OCI-LY7 (cell line): ENCODE measurements at regions not wholly inside any gene's neighbourhood (a gene's known extent, or its start where the extent isn't known, plus 50 kb on each side); places are given as distances from the start of the nearest gene placed in this dataset.

Experiments
- BruUV-seq: library from RNA; stranded (reverse); fragments of 400-500 nt; replicated peaks from 2 replicates; lab custom pipeline; 2021; lab: Mats Ljungman, UMichigan
- CTCF ChIA-PET: fragments of 300-600 bp; sonication (Branson Sonifier 250); formaldehyde crosslinking; loops from one replicate; lab custom pipeline; 2022; ENCODE audit warnings: antibody characterized with exemption; ENCODE audit not compliant: unreplicated experiment; lab: Charles Lee
- POLR2A ChIA-PET: fragments of 300-600 bp; sonication (Branson Sonifier 250); formaldehyde crosslinking; loops from one replicate; lab custom pipeline; 2022; ENCODE audit warnings: antibody characterized with exemption; lab: Charles Lee
- DNase-seq: peaks from one replicate; pipeline ENCODE4 v3.0.0-alpha.2; 2015; ENCODE audit warnings: low spot score
- H2AFZ ChIP-seq: fragments of 200-600 bp; sonication (generic), shearing (Covaris generic); 2 replicates; pipeline ENCODE4 v1.6.1; 2014; ENCODE audit warnings: mild to moderate bottlenecking, antibody characterized with exemption, low read length, moderate library complexity
- H3K27ac ChIP-seq: fragments of 200-600 bp; sonication (generic); 2 replicates; pipeline ENCODE4 v1.5.1; 2014; ENCODE audit warnings: mixed run types, low read depth, mild to moderate bottlenecking, moderate library complexity, low read length, inconsistent platforms; ENCODE audit not compliant: poor library complexity, severe bottlenecking
- H3K36me3 ChIP-seq: fragments of 200-600 bp; sonication (generic); 2 replicates; pipeline ENCODE4 v1.6.1; 2014; ENCODE audit warnings: mild to moderate bottlenecking, antibody characterized with exemption, low read length, moderate library complexity, mixed read lengths; ENCODE audit not compliant: insufficient read depth
- H3K4me1 ChIP-seq: fragments of 200-600 bp; sonication (generic); 2 replicates; pipeline ENCODE4 v1.5.1; 2014; ENCODE audit warnings: mild to moderate bottlenecking, low read length; ENCODE audit not compliant: insufficient read depth, poor library complexity, severe bottlenecking
- H3K4me2 ChIP-seq: fragments of 200-600 bp; sonication (generic); 2 replicates; pipeline ENCODE4 v1.6.1; 2014; ENCODE audit warnings: mild to moderate bottlenecking, low read length
- H3K4me3 ChIP-seq: fragments of 200-600 bp; sonication (generic); 2 replicates; pipeline ENCODE4 v1.5.1; 2014; ENCODE audit warnings: mild to moderate bottlenecking, low read depth, low read length; ENCODE audit not compliant: poor library complexity, severe bottlenecking
- H3K79me2 ChIP-seq: fragments of 200-600 bp; sonication (generic); 2 replicates; pipeline ENCODE4 v1.6.1; 2016; ENCODE audit warnings: low read depth, mild to moderate bottlenecking, low read length, moderate library complexity, mixed read lengths; ENCODE audit not compliant: insufficient read depth
- H3K9me2 ChIP-seq: fragments of 200-600 bp; sonication (generic); 2 replicates; pipeline ENCODE4 v1.6.1; 2016; ENCODE audit warnings: mild to moderate bottlenecking, low read length, mixed read lengths; ENCODE audit not compliant: insufficient read depth
- H3K9me3 ChIP-seq: fragments of 200-600 bp; sonication (generic); 2 replicates; pipeline ENCODE4 v1.6.1; 2014; ENCODE audit warnings: mild to moderate bottlenecking, mixed run types, low read length, mixed read lengths
- H4K20me1 ChIP-seq: fragments of 200-600 bp; sonication (generic); 2 replicates; pipeline ENCODE4 v1.6.1; 2014; ENCODE audit warnings: mild to moderate bottlenecking, antibody characterized with exemption, low read length, moderate library complexity, mixed read lengths; ENCODE audit not compliant: insufficient read depth
- EZH2phosphoT487 ChIP-seq: fragments of 200-600 bp; sonication (generic); IDR thresholded peaks from 2 replicates; pipeline ENCODE4 v1.6.1; 2018; ENCODE audit warnings: low read depth, borderline replicate concordance, mild to moderate bottlenecking, mixed run types, antibody characterized with exemption, low read length, moderate library complexity, mixed read lengths
- intact Hi-C: fragments of 100-400 bp; cut with micrococcal nuclease; formaldehyde crosslinking; loops from one replicate; pipeline ENCODE4 v1.10.0; 2022; ENCODE audit not compliant: unreplicated experiment
- TF ChIP-seq, protein P1 (sequence below): fragments of 200-600 bp; sonication (generic); conservative IDR thresholded peaks from 2 replicates; pipeline ENCODE4 v1.5.1; 2014; ENCODE audit warnings: mild to moderate bottlenecking, antibody characterized with exemption, low read length, moderate library complexity, mixed read lengths

DNA sequence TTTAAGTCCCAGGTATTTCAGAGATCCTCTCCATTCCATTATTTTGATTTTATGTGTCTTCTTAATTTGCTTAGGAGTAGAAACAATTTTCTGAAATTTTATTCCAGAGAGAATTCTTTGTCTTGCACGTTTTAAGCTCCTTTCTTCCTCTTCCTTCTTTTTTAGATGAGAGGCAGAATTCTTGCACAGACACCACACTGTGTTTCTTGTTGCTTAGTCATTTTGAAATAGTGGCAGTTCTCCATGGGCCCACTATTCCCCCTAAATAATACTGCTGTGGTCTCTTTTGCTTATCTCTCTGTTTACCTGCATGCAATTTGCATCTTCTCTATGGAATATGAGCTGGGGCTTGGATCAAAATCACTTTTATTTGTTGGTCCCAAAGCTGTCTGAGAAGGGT, 54.3 kb upstream of the WAC start:
- no peak overlapping the region for H2AFZ ChIP-seq
- H3K27ac ChIP-seq = no peak overlapping the region
- no peak overlapping the region for H3K4me3 ChIP-seq
- TF ChIP-seq, protein P1, sequence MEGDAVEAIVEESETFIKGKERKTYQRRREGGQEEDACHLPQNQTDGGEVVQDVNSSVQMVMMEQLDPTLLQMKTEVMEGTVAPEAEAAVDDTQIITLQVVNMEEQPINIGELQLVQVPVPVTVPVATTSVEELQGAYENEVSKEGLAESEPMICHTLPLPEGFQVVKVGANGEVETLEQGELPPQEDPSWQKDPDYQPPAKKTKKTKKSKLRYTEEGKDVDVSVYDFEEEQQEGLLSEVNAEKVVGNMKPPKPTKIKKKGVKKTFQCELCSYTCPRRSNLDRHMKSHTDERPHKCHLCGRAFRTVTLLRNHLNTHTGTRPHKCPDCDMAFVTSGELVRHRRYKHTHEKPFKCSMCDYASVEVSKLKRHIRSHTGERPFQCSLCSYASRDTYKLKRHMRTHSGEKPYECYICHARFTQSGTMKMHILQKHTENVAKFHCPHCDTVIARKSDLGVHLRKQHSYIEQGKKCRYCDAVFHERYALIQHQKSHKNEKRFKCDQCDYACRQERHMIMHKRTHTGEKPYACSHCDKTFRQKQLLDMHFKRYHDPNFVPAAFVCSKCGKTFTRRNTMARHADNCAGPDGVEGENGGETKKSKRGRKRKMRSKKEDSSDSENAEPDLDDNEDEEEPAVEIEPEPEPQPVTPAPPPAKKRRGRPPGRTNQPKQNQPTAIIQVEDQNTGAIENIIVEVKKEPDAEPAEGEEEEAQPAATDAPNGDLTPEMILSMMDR = no peak
- no peak for TF ChIP-seq EZH2phosphoT487
- intact Hi-C loops = no loop called here
- no TSS peak for BruUV-seq
- DNase-seq = no peak
- no peaks in the 10 kb centered on the region for H3K4me1 ChIP-seq
- H3K36me3 ChIP-seq = no peaks in the 10 kb centered on the region
- no peaks in the 10 kb centered on the region for H4K20me1 ChIP-seq
- ChIA-PET CTCF (no interaction called here), POLR2A (no interaction called here)
- no peak overlapping the region for H3K4me2 ChIP-seq
- no peaks in the 10 kb centered on the region for H3K9me3 ChIP-seq
- no peaks in the 10 kb centered on the region for H3K79me2 ChIP-seq
- no peaks in the 10 kb centered on the region for H3K9me2 ChIP-seq

DNA sequence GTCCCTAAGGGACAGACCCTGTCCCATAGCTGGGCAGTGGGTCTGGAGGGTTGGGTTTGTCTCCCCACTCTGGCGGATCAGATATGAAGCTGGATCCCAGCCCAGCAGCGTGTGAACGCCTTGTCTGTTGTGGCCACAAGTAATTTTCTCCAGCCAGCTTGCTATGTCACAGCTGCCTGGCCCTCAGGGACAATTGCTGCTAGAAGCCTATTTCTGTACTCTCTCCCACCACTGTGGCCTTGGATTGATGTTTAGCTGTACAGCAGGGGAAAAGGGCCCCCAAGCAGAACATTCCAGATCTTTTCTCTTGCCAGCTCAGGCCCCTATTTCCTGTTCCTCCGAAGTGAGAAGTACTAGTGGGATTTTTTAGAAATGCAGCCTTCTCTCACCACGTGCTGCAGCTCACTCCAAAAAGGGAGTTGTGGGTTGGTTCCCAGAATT, 53.5 kb upstream of the WAC start:
- CTCF ChIA-PET = no interaction called here
- no peak overlapping the region for H3K27ac ChIP-seq
- no TSS peak for BruUV-seq
- no peaks in the 10 kb centered on the region for H3K79me2 ChIP-seq
- intact Hi-C loops = no loop called here
- no peak overlapping the region for H3K4me3 ChIP-seq
- DNase-seq = no peak
- H3K36me3 ChIP-seq = no peaks in the 10 kb centered on the region
- no peaks in the 10 kb centered on the region for H3K9me3 ChIP-seq
- no peaks in the 10 kb centered on the region for H3K4me1 ChIP-seq
- H3K9me2 ChIP-seq = no peaks in the 10 kb centered on the region
- H2AFZ ChIP-seq = no peak overlapping the region
- POLR2A ChIA-PET = no interaction called here
- H4K20me1 ChIP-seq = no peaks in the 10 kb centered on the region
- no peak overlapping the region for H3K4me2 ChIP-seq
- no peak for TF ChIP-seq EZH2phosphoT487
- TF ChIP-seq, protein P1 = no peak

DNA sequence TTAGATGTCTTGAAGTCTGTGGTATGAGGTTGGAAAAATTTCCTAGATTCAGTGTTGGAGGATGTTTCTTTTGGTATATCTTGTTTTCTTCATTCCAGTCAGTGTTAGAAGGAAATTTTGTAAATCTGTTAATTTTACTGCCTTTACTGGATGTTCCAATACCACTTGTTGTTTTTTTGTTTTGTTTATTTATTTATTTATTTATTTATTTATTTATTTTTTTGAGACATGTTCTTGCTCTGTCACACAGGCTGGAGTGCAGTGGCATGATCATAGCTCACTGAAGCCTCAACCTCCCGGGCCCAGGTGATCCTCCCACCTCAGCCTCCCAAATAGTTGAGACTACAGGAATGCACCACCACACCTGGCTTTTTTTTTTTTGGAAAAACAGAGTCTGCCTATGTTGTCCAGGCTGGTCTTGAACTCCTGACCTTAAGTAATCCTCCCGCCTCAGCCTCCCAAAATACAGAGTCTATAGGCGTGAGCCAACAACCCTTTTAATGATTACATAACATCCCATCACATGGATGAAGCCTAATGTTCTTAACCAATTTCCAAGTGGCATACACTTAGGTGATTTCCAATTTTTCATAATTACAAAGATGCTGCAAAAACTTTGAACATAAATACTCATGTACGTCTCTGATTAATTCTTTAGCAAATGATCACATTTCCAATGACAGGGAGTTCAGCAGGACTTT, 52.8 kb upstream of the WAC start:
- Histone ChIP-seq H3K4me3 (no peak overlapping the region), H2AFZ (no peak overlapping the region), H3K4me1 (no peaks in the 10 kb centered on the region), H3K9me3 (no peaks in the 10 kb centered on the region), H3K27ac (no peak overlapping the region), H3K79me2 (no peaks in the 10 kb centered on the region), H3K9me2 (no peaks in the 10 kb centered on the region), H4K20me1 (no peaks in the 10 kb centered on the region), H3K36me3 (no peaks in the 10 kb centered on the region), H3K4me2 (no peak overlapping the region)
- no peak for DNase-seq
- no TSS peak for BruUV-seq
- TF ChIP-seq EZH2phosphoT487 = no peak
- POLR2A ChIA-PET = no interaction called here
- CTCF ChIA-PET = no interaction called here
- intact Hi-C loops = no loop called here
